Sigmoid colon (tissue), 4 donors: ENCODE measurements at regions not wholly inside any gene's neighbourhood (a gene's known extent, or its start where the extent isn't known, plus 50 kb on each side); places are given as distances from the start of the nearest gene placed in this dataset.

ENCODE experiments used
- CTCF ChIP-seq, 4 experiments: fragments of 450-650 bp in 3 of 4; fragments of 200-600 bp in 1 of 4; IDR thresholded peaks; one replicate each; pipeline ENCODE4 v1.5.1; 2016 to 2019; ENCODE audit warnings: antibody characterized with exemption in 4 of 4, mild to moderate bottlenecking in 3 of 4, moderate library complexity in 2 of 4
- EP300 ChIP-seq, 4 donors: sonication (generic); formaldehyde crosslinking; IDR thresholded peaks; one replicate each; pipeline ENCODE4 v1.6.1; 2017; ENCODE audit warnings: antibody characterized with exemption in 4 of 4
- POLR2AphosphoS5 ChIP-seq, 4 donors: sonication (generic); formaldehyde crosslinking; IDR thresholded peaks; one replicate each; pipeline ENCODE4 v1.6.1; 2017; ENCODE audit warnings: antibody characterized with exemption in 4 of 4

GRCh38 chr5:5042806-5043205, 97.3 kb upstream of the ADAMTS16 start:
- TF ChIP-seq EP300 (IDR thresholded peaks at IDR 0.05) (no peak), CTCF (IDR thresholded peaks at IDR 0.05) (no peak), POLR2AphosphoS5 (IDR thresholded peaks at IDR 0.05) (no peak)
